CD4-positive, alpha-beta T cell (primary cell): ENCODE measurements at regions not wholly inside any gene's neighbourhood (a gene's known extent, or its start where the extent isn't known, plus 50 kb on each side); places are given as distances from the start of the nearest gene placed in this dataset.

Experiments
- ATAC-seq: fragments of 200-7000 bp; cut with Tn5 transposase; one replicate; pipeline ENCODE4 v1.10.0; 2022; ENCODE audit warnings: mild to moderate bottlenecking; ENCODE audit not compliant: poor library complexity
- CTCF ChIA-PET: fragments of 350-600 bp; sonication (Branson Sonifier 250); formaldehyde crosslinking; loops from one replicate; lab custom pipeline; 2021; ENCODE audit warnings: antibody characterized with exemption, inconsistent platforms; lab: Charles Lee
- POLR2A ChIA-PET: fragments of 350-600 bp; sonication (Branson Sonifier 250); formaldehyde crosslinking; loops from one replicate; lab custom pipeline; 2021; ENCODE audit warnings: antibody characterized with exemption, inconsistent platforms; lab: Charles Lee
- DNase-seq, 14 experiments: peaks; one replicate each; pipeline ENCODE4 v3.0.0-alpha.2; 2013 to 2020; ENCODE audit warnings: mixed read lengths in 2 of 14
- H3K27ac ChIP-seq, 2 donors: one replicate each; pipeline versions ENCODE4 v1.5.1 to v1.7.0; 2013; ENCODE audit warnings: low read length in 2 of 2, low read depth in 1 of 2, mild to moderate bottlenecking in 1 of 2
- H3K27me3 ChIP-seq, 2 experiments: 1 replicate in 1 of 2; 2 replicates in 1 of 2; pipeline versions ENCODE4 v1.6.1 to v1.7.0; 2013; ENCODE audit warnings: low read length in 2 of 2, control low read depth in 1 of 2, mild to moderate bottlenecking in 1 of 2, moderate library complexity in 1 of 2; ENCODE audit not compliant: insufficient read depth in 2 of 2, control insufficient read depth in 1 of 2
- H3K36me3 ChIP-seq: one replicate; pipeline ENCODE4 v1.6.1; 2013; ENCODE audit warnings: low read length, control low read depth; ENCODE audit not compliant: insufficient read depth
- H3K4me1 ChIP-seq: one replicate; pipeline ENCODE4 v1.6.1; 2013; ENCODE audit warnings: low read length, control low read depth; ENCODE audit not compliant: insufficient read depth
- H3K4me3 ChIP-seq: one replicate; pipeline ENCODE4 v1.5.1; 2013; ENCODE audit warnings: mild to moderate bottlenecking, low read length, moderate library complexity
- H3K9me3 ChIP-seq, 2 experiments: 1 replicate in 1 of 2; 2 replicates in 1 of 2; pipeline versions ENCODE4 v1.6.1 to v1.7.0; 2013; ENCODE audit warnings: low read length in 2 of 2, mild to moderate bottlenecking in 2 of 2, control low read depth in 1 of 2, moderate library complexity in 1 of 2; ENCODE audit not compliant: control insufficient read depth in 1 of 2, insufficient read depth in 1 of 2
- H3K27ac Mint-ChIP-seq: one replicate; pipeline ENCODE4 v1.8.0; 2020; ENCODE audit warnings: mixed read lengths
- H3K27me3 Mint-ChIP-seq: one replicate; pipeline ENCODE4 v1.8.0; 2021; ENCODE audit warnings: mixed read lengths
- H3K36me3 Mint-ChIP-seq: one replicate; pipeline ENCODE4 v1.8.0; 2021; ENCODE audit warnings: low read depth, mixed read lengths
- H3K4me1 Mint-ChIP-seq: one replicate; pipeline ENCODE4 v1.8.0; 2021; ENCODE audit warnings: low read depth, mixed read lengths
- H3K4me3 Mint-ChIP-seq: one replicate; pipeline ENCODE4 v1.8.0; 2020; ENCODE audit warnings: mild to moderate bottlenecking, mixed read lengths
- H3K9me3 Mint-ChIP-seq: one replicate; pipeline ENCODE4 v1.8.0; 2020; ENCODE audit warnings: mixed read lengths
- CTCF ChIP-seq: fragments of 200-600 bp; IDR thresholded peaks from one replicate; pipeline ENCODE4 v1.8.0; 2022; ENCODE audit warnings: antibody characterized with exemption, mild to moderate bottlenecking
- intact Hi-C, 2 experiments: fragments of 100-400 bp; cut with DNase I in 1 of 2; cut with micrococcal nuclease in 1 of 2; formaldehyde crosslinking; loops; one replicate each; pipeline versions ENCODE4 v1.15.1 to v1.9.0; 2023 to 2025; cut with DNase I, micrococcal nuclease

GRCh38 chr2:234710066-234710465, 213.2 kb upstream of the ARL4C start:
- TF ChIP-seq CTCF, result no peak
- H3K9me3 Mint-ChIP-seq, result no peaks in the 10 kb centered on the region
- ATAC-seq, result no peak
- intact Hi-C loops, result no loop called here
- Histone ChIP-seq H3K9me3 (no peaks in the 10 kb centered on the region), H3K36me3 (no peaks in the 10 kb centered on the region), H3K27me3 (peaks cover 4 to 21% of the 10 kb centered on the region in 2 experiments), H3K27ac (no peak overlapping the region), H3K4me1 (no peaks in the 10 kb centered on the region), H3K4me3 (no peak overlapping the region)
- no peak overlapping the region for H3K4me3 Mint-ChIP-seq
- ChIA-PET CTCF (no interaction called here), POLR2A (no interaction called here)
- H3K27ac Mint-ChIP-seq, result no peak overlapping the region
- no peaks in the 10 kb centered on the region for H3K36me3 Mint-ChIP-seq
- H3K4me1 Mint-ChIP-seq, result no peaks in the 10 kb centered on the region
- H3K27me3 Mint-ChIP-seq, result peaks cover 32% of the 10 kb centered on the region
- DNase-seq, result no peak

- Histone ChIP-seq H3K36me3 (no peaks in the 10 kb centered on the region), H3K27ac (no peak overlapping the region), H3K4me3 (no peak overlapping the region), H3K9me3 (no peaks in the 10 kb centered on the region), H3K4me1 (no peaks in the 10 kb centered on the region), H3K27me3 (peaks cover 4 to 21% of the 10 kb centered on the region in 2 experiments)
- no peaks in the 10 kb centered on the region for H3K36me3 Mint-ChIP-seq
- H3K9me3 Mint-ChIP-seq, result no peaks in the 10 kb centered on the region
- TF ChIP-seq CTCF, result no peak
- DNase-seq (no peak), ATAC-seq (no peak)
- no peak overlapping the region for H3K27ac Mint-ChIP-seq
- no peaks in the 10 kb centered on the region for H3K4me1 Mint-ChIP-seq
- intact Hi-C loops, result no loop called here
- no peak overlapping the region for H3K4me3 Mint-ChIP-seq
- ChIA-PET CTCF (no interaction called here), POLR2A (no interaction called here)
- H3K27me3 Mint-ChIP-seq, result peaks cover 32% of the 10 kb centered on the region
Observed at GRCh38 chr2:234708717-234709116, 211.8 kb upstream of the ARL4C start.

GRCh38 chr2:234708091-234708683, 211.3 kb upstream of the ARL4C start:
- no peak for ATAC-seq
- peaks cover 32% of the 10 kb centered on the region for H3K27me3 Mint-ChIP-seq
- Histone ChIP-seq H3K4me3 (no peak overlapping the region), H3K27ac (no peak overlapping the region), H3K4me1 (no peaks in the 10 kb centered on the region), H3K36me3 (no peaks in the 10 kb centered on the region), H3K27me3 (peaks cover 4 to 21% of the 10 kb centered on the region in 2 experiments), H3K9me3 (no peaks in the 10 kb centered on the region)
- CTCF ChIA-PET, result no interaction called here
- intact Hi-C loops, result no loop called here
- no peaks in the 10 kb centered on the region for H3K9me3 Mint-ChIP-seq
- no peaks in the 10 kb centered on the region for H3K4me1 Mint-ChIP-seq
- POLR2A ChIA-PET, result no interaction called here
- no peak for DNase-seq
- no peak overlapping the region for H3K27ac Mint-ChIP-seq
- H3K36me3 Mint-ChIP-seq, result no peaks in the 10 kb centered on the region
- no peak overlapping the region for H3K4me3 Mint-ChIP-seq
- TF ChIP-seq CTCF, result no peak
